MM.1S (cell line): ENCODE measurements at regions not wholly inside any gene's neighbourhood (a gene's known extent, or its start where the extent isn't known, plus 50 kb on each side); places are given as distances from the start of the nearest gene placed in this dataset.

Experiments used
- CTCF ChIP-seq: fragments of 300-600 bp; sonication (generic); IDR thresholded peaks from 2 replicates; pipeline ENCODE4 v1.5.1; 2016; ENCODE audit warnings: antibody characterized with exemption, low read length, mixed read lengths
- EZH2 ChIP-seq: fragments of 300-600 bp; sonication (generic); optimal IDR thresholded peaks from 2 replicates; pipeline ENCODE3; 2017; ENCODE audit warnings: low read depth, mild to moderate bottlenecking, antibody characterized with exemption, low read length, mixed read lengths
- EZH2phosphoT487 ChIP-seq: fragments of 300-600 bp; sonication (generic); IDR thresholded peaks from 2 replicates; pipeline ENCODE4 v1.6.1; 2018; ENCODE audit warnings: antibody characterized with exemption, low read length

- TF ChIP-seq CTCF (no peak), EZH2 (no peak), EZH2phosphoT487 (no peak)
Observed at GRCh38 chr5:88117546-88117945, 151.1 kb downstream of the TMEM161B start.
